ENCODE measurements at regions not wholly inside any gene's neighbourhood (a gene's known extent, or its start where the extent isn't known, plus 50 kb on each side); places are given as distances from the start of the nearest gene placed in this dataset.

DNA sequence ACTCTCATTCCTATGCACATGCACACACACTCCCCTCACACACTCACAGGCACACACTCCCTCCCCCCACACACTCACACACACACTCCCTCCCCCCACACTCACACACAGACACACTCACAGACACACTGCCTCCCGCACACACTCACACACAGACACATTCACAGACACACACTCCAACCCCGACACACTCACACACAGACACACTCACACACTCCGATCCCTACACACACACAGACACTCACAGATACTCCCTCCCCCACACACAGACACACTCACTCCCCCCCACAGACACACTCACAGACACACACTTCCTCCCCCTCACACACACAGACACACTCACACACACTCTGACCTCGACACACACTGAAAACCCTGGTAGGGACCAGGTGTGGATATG is 176.2 kb downstream of the TFAP2C start:
- DNase-seq, result no peak

DNA sequence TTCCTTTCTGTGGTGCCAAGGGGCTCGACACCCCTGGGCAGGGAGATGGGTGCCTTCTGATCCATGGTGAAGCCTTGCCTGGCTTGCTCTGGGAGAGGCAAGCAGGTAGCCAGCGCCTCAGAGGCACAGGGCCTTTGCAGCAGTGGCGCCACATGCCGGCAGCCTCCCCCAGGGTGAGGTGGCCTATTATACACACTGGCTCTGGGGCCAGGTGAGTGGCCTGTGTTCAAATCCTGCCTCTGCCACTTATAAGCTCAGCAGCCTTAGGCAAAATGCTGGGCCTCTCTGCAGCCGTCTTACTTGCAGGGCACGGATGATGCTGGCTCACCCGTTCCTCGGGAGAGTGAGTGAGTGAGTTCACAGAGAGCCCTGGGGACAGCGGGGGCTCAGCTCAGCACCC is 176.9 kb downstream of the TFAP2C start:
- DNase-seq, result no peak

DNA sequence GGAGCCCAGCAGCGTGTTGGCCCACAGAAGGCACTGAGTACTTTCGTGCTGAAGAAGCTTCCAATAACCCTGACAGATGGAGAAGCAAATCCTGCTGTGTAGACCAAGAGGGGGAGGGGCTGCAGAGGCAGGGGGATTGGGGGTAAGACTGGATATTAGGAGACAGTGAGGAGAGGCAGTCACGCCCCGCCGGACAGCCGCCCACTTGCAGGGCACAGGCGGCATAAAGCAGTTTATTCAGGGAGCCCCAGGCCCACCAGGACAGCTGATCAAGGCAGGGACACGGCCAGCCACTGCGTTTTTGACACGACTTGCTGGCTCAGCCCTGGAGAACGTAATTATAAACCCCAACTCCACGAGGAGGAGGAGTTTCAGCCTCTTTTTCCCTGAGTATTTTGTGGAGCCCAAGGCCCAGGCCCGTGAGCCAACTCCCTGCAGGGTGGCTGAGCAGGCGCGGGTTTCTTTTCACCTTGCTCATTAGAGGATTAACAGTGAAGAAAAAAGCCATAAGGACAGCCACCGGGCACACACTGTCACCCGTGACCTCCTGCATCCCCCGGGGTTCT is 177.9 kb downstream of the TFAP2C start:
- no peak for DNase-seq

DNA sequence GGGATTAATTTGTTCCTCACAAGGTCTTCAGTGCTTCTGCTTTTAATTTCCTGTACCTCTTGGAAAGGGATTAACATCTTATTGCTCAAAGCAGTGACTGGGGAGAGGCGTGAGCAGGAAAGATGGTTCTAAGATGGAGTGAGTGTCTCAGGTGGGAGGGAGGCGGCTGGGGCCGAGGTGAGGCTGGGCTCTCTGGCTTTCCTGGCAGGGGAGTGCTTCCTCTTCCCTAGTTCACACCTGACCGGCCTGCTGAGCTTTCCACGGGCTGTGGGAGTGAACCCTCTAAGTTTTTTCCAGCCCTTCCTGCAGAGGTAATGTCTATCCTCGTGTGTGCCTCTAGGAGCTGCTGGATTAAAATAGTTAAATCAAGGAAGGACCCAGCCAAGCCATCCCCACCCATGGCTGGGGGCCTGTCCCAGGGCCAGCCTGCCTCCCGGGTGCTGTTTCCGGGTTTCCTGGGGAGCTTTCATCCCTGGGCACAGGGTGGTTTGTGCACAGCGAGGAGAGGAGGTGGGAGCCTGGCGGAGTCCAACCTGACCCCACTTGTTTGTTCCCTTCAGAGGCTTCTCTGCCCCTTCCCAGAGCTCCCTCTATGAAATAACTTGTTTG is 179.1 kb downstream of the TFAP2C start:
- no peak for DNase-seq

DNA sequence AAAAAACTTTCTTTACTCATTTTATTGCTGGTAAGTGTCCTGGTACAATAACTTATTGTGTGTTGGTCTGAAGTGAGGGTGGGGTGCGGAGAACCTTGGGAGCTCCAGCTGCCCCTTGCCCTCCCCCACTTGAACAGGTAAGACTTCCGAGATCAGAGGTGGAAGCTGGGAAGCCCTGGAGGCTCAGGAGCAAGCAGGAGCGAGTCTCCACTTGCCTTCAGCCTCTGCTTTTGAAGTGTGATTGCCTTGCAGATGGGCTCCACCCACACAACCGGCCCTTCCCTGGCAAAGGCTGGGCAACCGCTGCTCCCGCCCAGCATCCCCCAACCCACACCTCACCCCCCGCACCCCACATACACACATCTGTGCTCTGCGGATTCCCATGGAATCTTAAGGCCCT is 179.6 kb downstream of the TFAP2C start:
- no peak for DNase-seq

DNA sequence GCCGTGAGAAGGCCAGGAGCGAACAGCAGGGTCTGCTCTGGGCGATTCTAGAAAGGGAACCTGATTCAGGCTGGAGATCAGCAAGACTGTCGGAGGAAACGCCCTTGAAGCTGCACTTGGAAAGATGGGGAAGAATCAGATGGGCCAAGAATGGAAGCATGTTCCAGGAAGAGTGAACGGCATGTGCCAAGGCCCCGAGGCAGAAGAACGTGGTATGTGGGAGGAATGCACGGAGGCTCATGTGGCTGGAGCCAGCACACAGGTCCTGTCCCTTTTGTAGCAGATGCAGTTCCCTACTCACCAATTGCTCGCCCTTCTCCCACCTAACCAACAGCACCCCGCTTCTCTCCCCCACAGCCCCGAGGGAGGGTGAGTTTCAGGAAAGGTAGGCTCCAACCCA is 180.6 kb downstream of the TFAP2C start:
- DNase-seq, result no peak

DNA sequence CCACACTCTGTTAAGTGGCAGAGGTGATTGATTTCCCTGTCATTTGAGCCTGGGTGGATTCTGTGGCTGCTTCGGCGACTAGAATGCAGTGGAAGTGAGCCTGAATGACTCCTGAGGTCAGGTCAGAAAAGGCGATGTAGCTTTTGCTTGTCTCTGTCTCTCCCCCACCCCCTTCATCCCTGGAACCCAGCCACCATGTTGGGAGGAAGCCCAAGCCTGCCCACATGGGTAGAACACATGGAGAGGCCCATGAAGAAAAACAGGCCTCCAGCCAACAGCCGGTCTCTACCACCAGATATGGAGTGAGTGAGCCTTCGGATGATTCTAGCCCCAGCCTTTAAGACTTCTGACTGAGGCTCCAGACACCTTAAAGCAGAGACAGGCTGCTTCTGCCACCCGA is 181.0 kb downstream of the TFAP2C start:
- no peak for DNase-seq

DNA sequence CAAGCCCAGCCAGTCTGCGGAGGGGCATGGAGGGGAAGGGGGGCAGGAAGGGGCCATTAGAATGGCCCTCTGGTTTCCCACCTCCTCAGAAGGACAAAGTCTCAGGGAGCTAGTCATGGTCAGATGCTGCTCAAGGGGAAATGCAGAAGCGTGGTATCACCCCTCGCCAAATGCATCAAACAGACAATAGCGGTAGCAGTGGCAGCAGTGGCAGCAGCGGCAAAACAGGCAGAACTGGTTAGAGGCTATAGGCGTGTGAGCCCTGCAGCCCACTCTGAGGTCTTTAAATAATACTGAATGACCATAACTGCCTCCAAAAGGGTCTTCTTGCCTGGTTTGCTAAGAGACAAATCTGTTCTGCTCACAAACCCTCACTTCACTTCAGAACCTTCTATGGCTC is 186.7 kb downstream of the TFAP2C start:
- DNase-seq, result no peak

DNA sequence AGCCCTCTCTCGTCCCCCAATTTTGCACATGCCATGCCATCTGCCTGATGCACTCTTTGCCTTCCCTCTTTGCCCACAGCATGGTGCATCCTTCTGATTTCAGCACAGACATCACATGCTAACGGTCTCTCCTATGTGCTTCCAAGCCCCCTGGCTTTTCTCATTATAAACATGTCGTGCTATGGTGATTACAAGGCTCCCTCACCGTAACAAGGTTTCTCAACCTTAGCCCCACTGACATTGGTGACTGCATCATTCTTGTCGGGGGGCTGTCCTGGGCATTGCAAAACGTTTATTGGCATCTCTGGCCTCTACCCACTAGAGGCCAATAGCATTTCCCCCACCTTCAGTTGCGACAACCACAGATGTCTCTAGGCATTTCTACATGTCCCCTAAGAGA is 187.2 kb downstream of the TFAP2C start:
- DNase-seq, result no peak

DNA sequence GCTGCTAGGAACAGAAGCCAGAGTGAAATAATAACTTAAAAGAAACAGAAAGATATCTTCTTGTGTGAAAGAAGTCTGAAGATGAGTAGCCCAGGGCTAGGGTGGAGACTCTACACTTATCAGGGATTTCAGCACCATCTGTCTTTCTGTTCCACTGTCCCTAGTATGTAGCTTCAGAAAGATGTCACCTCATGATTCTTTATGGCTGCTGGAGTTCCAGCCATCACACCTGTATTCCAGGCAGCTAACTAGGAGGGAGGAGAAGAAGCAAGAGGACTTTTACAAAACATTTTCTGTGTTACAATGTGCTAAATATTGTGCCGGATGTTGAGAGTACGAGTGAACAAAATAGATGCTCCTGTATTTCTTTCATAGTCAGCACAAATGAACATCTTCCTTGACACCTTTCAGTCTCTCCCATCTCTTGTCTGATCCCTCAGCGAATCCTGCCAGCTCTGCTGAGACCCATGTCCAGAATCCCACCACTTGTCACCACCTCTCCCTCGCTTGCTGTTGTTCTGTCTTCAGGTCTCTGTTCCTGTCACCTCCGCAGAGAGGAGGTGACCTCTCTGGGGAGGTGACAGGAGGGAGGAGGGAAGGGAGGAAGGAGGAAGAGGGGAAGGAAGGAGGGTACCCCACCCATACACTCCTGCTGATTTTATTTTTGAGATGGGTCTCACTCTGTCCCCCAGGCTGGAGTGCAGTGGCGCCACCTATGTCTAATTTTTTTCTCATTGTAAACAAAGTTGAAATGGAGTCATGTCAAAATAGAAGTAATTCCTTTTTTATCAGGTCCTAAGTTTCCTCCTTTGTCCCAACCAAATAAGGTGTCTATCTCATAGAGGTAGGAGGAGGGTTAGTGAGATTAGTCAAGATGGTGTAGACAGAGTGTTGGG is 188.9 kb downstream of the TFAP2C start:
- DNase-seq, result no peak

DNA sequence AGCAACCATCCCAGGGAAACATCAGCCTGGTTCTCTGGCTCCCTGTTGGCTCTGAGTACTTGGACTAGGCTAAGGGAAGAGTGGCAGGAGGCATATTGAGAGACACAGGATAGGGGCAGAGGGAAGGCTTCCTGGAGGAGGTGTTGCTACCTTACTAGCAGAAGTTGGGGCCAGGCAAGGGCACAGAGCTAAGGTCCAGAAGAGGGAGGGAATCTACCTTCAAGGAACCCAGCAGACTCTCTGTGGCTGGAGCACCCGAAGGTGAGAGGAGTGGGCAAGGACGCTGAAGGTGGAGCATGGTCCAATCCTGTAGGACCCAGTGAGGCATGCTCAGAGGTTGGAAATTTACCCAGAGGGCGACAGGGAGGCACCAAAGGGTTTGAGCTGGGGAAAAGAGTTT is 191.9 kb downstream of the TFAP2C start:
- DNase-seq, result no peak

DNA sequence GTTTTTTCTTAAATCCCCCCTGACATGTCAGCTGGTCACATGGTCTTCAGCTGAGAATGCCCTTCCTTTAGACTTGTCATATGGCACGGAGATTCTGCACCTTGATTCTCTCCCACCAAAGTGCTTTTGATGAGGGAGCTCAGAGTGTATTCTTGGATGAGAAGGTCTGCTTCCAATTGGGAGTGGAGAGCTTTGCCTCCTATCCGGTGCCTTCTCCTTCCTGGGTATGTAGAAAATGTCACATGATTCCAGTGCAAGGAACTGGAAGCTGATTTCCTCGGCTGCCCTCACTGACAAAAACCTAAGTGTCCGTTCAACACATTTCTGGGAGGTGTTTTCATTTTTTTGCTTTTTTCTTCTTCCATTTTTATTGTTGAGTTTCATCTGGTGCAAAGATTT is 197.2 kb downstream of the TFAP2C start:
- no peak for DNase-seq

DNA sequence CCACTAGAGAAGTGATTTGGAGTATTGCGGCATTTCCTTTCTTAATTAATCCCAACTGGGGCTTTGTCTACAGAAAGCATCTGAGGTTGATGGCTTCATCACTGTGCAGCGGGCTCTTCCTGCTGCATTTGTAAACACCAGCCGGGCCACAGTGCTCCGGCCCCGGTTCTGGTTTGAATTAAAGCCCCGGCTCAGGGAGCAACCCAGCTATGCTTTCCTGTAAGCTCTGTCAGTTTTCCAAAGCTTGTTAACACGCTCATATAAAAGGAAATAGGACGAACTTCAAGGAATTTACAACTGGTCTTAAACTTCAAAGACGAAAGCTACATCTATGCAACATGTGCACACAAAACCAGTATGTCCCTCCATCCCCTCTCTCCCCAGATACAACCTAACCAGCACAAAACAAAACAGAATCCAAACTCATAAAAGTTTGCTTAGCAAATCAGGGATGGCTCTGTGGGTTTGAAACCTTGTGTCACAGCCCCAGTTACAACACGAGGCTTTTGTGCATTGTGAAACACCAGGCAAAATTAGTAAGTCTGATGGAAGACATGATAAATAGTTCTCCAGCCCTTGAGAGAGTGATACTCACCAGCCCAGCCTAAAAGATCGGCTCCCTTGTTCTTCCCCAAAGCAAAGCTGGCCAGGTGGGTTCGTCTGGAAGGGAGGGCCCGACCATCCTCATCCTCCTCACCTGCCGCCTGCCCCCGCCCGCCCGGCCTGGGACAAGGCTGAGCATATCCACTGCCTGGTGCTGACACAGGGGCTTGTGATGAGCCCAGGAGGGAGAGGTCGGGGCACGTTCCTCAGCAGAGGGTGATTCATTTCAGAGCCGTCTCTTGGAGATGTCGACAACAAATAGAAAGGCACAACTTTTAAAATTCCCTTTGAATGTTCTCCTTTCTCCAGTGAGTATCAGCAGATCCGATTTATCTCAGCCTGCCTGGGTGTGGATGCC is 197.9 kb downstream of the TFAP2C start:
- no peak for DNase-seq

DNA sequence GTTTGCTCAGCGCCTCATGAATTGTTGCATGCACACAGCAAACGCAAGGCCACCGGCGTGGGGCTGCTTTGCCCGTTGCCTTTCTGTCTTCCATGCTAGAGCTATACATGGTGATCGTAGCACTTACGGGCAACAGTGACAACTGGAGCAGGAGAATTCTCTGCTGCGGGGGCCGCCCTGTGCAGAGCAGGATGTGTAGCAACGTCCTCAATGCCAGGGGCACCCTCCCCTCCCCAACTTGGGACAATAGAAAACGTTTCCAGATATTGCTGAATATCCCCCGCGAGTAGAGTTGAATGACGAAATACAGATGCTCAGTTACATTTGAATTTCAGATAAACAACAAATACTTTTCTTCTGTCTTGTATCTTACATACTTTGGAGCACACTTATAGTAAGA is 198.7 kb downstream of the TFAP2C start:
- no peak for DNase-seq

DNA sequence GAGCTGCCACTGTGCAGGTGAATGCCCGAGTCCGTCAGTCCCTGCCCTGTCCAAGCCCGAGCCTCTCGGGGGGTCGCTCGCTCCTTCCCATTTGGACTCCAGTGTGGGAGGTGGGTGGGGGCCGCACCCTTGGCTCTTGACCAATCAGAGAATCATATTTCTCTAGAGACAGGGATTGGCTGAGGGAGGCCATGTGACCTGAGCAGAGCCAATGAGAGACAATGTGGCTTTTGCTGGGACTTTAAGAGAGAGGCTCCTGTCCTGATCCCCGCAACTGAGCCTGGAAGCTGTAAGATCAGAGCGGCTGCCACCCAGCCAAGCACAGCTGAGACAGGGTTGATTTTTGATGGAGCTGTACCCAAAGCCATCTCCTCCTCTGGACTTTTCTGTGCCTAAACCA is 199.3 kb downstream of the TFAP2C start:
- DNase-seq, result no peak

DNA sequence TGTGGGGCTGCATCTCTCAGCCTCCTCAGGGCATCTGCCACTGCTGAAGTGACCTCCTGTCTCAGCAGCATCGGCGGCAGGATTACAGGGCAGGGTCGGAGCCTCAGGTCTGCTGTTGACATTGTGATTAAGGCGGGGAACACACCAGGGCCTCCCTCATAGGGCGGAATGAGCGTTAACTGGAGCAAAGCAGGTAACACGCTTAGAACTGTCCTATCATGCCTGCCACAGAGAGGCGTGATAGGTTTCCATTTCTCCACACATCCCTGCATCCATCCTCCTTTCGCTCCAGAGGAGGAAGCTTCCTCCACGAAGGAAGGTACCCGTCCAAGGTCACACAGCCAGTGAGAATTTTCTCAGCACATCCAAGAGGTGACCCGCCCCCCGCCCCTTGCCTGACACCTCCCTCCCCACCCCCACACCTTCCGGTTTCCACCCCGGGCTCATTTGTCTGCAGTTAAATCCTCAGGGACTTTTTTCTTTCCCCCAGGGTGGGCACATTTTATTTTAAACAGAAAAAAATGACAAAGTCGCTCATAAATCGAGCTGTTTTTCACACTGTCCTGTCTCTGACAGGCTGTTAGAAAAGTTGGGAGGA is 200.8 kb downstream of the TFAP2C start:
- DNase-seq, result no peak

DNA sequence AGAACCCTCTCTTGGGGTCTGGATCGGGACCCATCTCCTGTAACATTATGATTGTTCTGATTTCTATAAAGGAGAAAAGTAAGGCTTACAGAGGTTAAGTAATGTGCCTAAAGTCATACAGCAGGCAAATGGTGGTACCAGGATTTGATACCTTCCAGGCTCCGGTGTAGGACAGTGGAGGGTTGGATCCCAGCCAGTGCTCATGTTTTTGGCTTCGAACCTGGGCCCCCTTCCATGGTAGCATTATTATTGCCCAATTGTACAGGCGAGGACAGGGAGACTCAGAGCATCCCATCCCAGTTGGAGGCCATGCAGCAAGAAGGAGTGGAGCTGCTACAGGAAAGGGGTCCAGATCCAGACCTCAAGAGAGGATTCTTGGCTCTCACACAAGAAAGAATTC is 202.7 kb downstream of the TFAP2C start:
- no peak for DNase-seq

DNA sequence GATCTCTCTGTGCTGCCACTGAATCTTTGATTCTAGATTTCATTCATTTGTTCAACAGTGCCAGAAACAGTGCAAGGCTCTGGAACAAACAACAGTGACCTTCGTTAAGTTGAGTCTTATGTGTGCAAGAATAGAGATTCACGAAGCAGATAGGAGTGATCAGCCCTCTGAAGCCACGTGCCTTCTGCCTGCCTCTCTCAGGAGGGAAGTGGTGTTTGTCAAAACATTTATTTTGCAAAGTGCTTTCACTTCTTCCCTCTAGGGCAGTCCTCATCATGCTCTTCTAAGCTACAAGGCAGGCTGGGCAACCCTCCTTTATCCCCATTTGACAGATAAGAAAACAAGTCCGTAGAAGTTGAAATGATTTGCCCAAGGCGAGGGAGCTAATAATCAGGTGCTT is 204.3 kb downstream of the TFAP2C start:
- DNase-seq, result no peak

DNA sequence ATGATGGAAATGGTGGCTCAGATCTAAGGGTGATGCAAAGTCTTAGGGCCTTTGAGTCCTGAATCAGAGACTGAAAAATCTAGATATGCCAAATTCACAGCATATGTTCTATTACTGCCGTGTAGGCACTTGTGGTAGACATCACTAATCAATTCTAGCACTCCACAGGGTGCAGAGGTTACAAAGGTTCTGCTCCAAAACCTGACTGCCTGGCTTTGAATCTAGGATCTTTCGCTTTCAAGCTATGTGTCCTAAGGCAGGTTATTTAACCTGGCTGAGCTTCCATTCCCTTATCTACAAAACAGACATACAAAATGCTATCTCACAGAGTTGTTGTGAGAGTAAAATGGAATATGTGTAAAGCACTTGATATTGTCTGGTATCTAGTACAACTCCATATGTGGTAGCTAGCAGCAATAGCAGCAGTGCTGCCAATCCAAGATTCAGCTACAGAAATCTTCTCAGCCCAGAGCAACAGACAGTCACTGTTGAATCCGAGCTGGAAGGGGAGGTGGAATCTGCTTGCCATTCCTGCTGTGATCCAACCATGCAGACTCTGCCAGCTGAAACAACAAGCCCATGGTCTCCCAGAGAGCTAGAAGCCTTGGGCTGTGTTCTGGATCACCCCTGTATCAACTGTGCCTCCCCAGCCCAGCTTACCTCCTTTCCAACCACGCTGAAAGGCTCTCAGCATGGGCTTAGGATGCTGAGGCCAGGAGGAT is 206.9 kb downstream of the TFAP2C start:
- DNase-seq, result no peak

DNA sequence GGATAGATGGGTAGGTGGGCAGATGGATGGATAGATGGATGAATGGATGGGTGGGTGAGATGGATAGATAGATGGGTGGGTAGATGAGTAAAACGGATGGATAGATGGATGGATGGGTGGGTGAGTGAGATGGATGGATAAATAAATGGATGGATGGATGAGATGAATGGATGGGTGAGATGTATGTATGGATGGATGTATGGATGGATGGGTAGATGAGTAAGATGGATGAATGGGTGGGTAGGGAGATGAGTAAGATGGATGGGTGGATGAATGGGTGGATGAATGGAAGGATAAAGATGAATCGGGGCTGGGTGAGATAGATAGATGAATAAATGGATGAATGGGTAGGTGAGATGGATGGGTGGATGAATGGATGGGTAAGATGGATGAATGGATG is 210.1 kb downstream of the TFAP2C start:
- DNase-seq, result no peak

DNA sequence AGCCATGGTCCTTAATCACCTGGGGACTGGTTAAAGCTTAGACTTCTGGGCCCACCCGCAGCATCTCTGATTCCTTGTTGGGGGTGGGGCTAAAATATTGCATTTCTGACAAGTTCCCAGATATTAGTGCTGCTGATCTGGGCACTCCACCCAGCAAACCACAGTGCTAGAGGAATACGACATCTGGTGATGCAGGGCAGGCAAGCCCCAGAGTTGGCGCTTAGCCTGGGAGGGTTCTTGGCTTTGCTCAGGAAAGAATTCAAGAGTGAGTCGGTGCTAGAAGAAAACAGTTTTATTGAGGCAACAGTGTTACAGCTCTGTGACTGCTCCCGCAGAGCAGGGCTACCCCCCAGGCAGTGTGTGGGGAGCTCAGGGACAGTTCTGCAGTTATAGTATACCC is 210.7 kb downstream of the TFAP2C start:
- no peak for DNase-seq

DNA sequence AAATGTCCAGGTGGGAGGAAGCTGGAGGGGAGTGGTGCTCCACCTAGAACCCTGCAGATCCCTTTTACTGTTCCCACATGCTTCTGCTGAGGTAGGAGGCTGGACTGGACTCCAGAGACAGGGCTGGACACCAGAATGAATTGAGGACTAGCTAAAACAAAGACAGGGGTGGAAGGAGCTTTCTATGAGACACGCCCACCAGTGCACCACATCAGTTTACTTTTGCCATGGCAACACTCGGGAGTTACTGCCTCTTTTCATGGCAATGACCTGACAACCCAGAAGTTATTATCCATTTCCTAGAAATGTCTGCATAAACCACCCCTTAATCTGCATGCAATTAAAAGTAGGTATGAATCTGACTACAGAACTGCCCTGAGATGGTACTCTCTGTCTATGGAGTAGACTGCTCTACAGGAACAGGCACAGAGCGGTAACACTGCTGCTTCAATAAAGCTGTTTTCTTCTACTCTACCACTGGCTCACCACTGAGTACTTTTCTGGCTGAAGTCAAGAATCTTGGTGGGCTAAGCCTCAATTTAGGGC is 211.7 kb downstream of the TFAP2C start:
- no peak for DNase-seq

Data from NCI-H1694 treated with DMSO at 0.1 percent for 48 hours (cell line).